ENCODE measurements at regions not wholly inside any gene's neighbourhood (a gene's known extent, or its start where the extent isn't known, plus 50 kb on each side); places are given as distances from the start of the nearest gene placed in this dataset.

GRCh38 chr6:155695495-155695894 is 239.9 kb upstream of the NOX3 start:
- TF ChIP-seq CTCF (IDR thresholded peaks at IDR 0.05; ENCODE audit: unreplicated experiment) = no peak
- no peaks in the 10 kb centered on the region for H3K4me1 Mint-ChIP-seq (ENCODE audit: unreplicated experiment)
- DNase-seq (ENCODE audit: low spot score) = no peak
- H3K36me3 Mint-ChIP-seq (ENCODE audit: low read depth, unreplicated experiment) = no peaks in the 10 kb centered on the region
- H3K4me3 Mint-ChIP-seq (ENCODE audit: unreplicated experiment) = no peak overlapping the region
- no peak overlapping the region for H3K27ac Mint-ChIP-seq (ENCODE audit: unreplicated experiment)
- H3K27me3 Mint-ChIP-seq (ENCODE audit: unreplicated experiment) = no peaks in the 10 kb centered on the region
- H3K9me3 Mint-ChIP-seq (ENCODE audit: unreplicated experiment) = no peaks in the 10 kb centered on the region

- Mint-ChIP-seq H3K9me3 (ENCODE audit: unreplicated experiment) (no peaks in the 10 kb centered on the region), H3K27ac (ENCODE audit: unreplicated experiment) (no peak overlapping the region)
Observed at GRCh38 chr6:155694419-155694790, 238.8 kb upstream of the NOX3 start.

GRCh38 chr6:155693573-155694418 is 238.2 kb upstream of the NOX3 start:
- Mint-ChIP-seq H3K9me3 (ENCODE audit: unreplicated experiment) (no peaks in the 10 kb centered on the region), H3K27me3 (ENCODE audit: unreplicated experiment) (no peaks in the 10 kb centered on the region), H3K27ac (ENCODE audit: unreplicated experiment) (no peak overlapping the region), H3K4me1 (ENCODE audit: unreplicated experiment) (no peaks in the 10 kb centered on the region), H3K36me3 (ENCODE audit: low read depth, unreplicated experiment) (no peaks in the 10 kb centered on the region), H3K4me3 (ENCODE audit: unreplicated experiment) (no peak overlapping the region)
- DNase-seq (ENCODE audit: low spot score) = no peak
- no peak for TF ChIP-seq CTCF (IDR thresholded peaks at IDR 0.05; ENCODE audit: unreplicated experiment)

More at GRCh38 chr6:155694419-155694790, 238.8 kb upstream of the NOX3 start:
- no peak for DNase-seq (ENCODE audit: low spot score)
- Mint-ChIP-seq H3K4me3 (ENCODE audit: unreplicated experiment) (no peak overlapping the region), H3K27me3 (ENCODE audit: unreplicated experiment) (no peaks in the 10 kb centered on the region), H3K36me3 (ENCODE audit: low read depth, unreplicated experiment) (no peaks in the 10 kb centered on the region), H3K4me1 (ENCODE audit: unreplicated experiment) (no peaks in the 10 kb centered on the region)
- TF ChIP-seq CTCF (IDR thresholded peaks at IDR 0.05; ENCODE audit: unreplicated experiment) = no peak

- H3K36me3 Mint-ChIP-seq (ENCODE audit: low read depth, unreplicated experiment) = no peaks in the 10 kb centered on the region
- H3K27me3 Mint-ChIP-seq (ENCODE audit: unreplicated experiment) = no peaks in the 10 kb centered on the region
- no peak for TF ChIP-seq CTCF (IDR thresholded peaks at IDR 0.05; ENCODE audit: unreplicated experiment)
- no peak overlapping the region for H3K4me3 Mint-ChIP-seq (ENCODE audit: unreplicated experiment)
- H3K27ac Mint-ChIP-seq (ENCODE audit: unreplicated experiment) = no peak overlapping the region
- no peaks in the 10 kb centered on the region for H3K9me3 Mint-ChIP-seq (ENCODE audit: unreplicated experiment)
- DNase-seq (ENCODE audit: low spot score) = no peak
- no peaks in the 10 kb centered on the region for H3K4me1 Mint-ChIP-seq (ENCODE audit: unreplicated experiment)
Observed at GRCh38 chr6:155690820-155691219, 235.2 kb upstream of the NOX3 start.

GRCh38 chr6:155687645-155688044 is 232.0 kb upstream of the NOX3 start:
- no peaks in the 10 kb centered on the region for H3K27me3 Mint-ChIP-seq (ENCODE audit: unreplicated experiment)
- no peak for DNase-seq (ENCODE audit: low spot score)
- no peaks in the 10 kb centered on the region for H3K9me3 Mint-ChIP-seq (ENCODE audit: unreplicated experiment)
- H3K27ac Mint-ChIP-seq (ENCODE audit: unreplicated experiment) = no peak overlapping the region
- TF ChIP-seq CTCF (IDR thresholded peaks at IDR 0.05; ENCODE audit: unreplicated experiment) = no peak
- H3K36me3 Mint-ChIP-seq (ENCODE audit: low read depth, unreplicated experiment) = no peaks in the 10 kb centered on the region
- H3K4me3 Mint-ChIP-seq (ENCODE audit: unreplicated experiment) = no peak overlapping the region
- H3K4me1 Mint-ChIP-seq (ENCODE audit: unreplicated experiment) = no peaks in the 10 kb centered on the region

Data from endothelial cell (in vitro differentiated cells).